Upper lobe of left lung (tissue), 6 donors: ENCODE measurements at regions not wholly inside any gene's neighbourhood (a gene's known extent, or its start where the extent isn't known, plus 50 kb on each side); places are given as distances from the start of the nearest gene placed in this dataset.

Source experiments
- ATAC-seq, 2 donors: fragments of 200-7000 bp; cut with Tn5 transposase; one replicate each; pipeline ENCODE4 v1.9.1; 2022; ENCODE audit warnings: mild to moderate bottlenecking in 2 of 2, moderate library complexity in 2 of 2; ENCODE audit not compliant: low FRiP score in 2 of 2
- DNase-seq, 2 donors: peaks; one replicate each; pipeline ENCODE4 v3.0.0-alpha.2; 2019 to 2020
- H3K27ac ChIP-seq, 4 donors: fragments of 200-600 bp; sonication (generic); one replicate each; pipeline ENCODE4 v1.5.1; 2016 to 2019
- H3K27me3 ChIP-seq, 4 donors: fragments of 200-600 bp; sonication (generic); one replicate each; pipeline ENCODE4 v1.5.1; 2017 to 2019
- H3K36me3 ChIP-seq, 4 donors: fragments of 200-600 bp; sonication (generic); one replicate each; pipeline ENCODE4 v1.5.1; 2016 to 2019
- H3K4me1 ChIP-seq, 4 donors: fragments of 200-600 bp; sonication (generic); one replicate each; pipeline ENCODE4 v1.5.1; 2018 to 2019
- H3K4me3 ChIP-seq, 4 donors: fragments of 200-600 bp; sonication (generic); one replicate each; pipeline ENCODE4 v1.5.1; 2017 to 2019; ENCODE audit warnings: mild to moderate bottlenecking in 2 of 4, moderate library complexity in 1 of 4
- H3K9me3 ChIP-seq, 4 donors: fragments of 200-600 bp; sonication (generic); one replicate each; pipeline ENCODE4 v1.5.1; 2018 to 2019
- CTCF ChIP-seq, 6 experiments: fragments of 450-650 bp in 4 of 6; fragments of 200-600 bp in 2 of 6; sonication (generic) in 2 of 6; IDR thresholded peaks; one replicate each; pipeline ENCODE4 v1.5.1; 2016 to 2019; ENCODE audit warnings: antibody characterized with exemption in 6 of 6
- EP300 ChIP-seq, 4 donors: sonication (generic); formaldehyde crosslinking; IDR thresholded peaks; one replicate each; pipeline ENCODE4 v1.5.1; 2017; ENCODE audit warnings: antibody characterized with exemption in 4 of 4, control low read depth in 2 of 4
- POLR2A ChIP-seq, 4 donors: fragments of 450-650 bp; IDR thresholded peaks; one replicate each; pipeline ENCODE4 v1.5.1; 2016 to 2017; ENCODE audit warnings: antibody characterized with exemption in 4 of 4, mild to moderate bottlenecking in 2 of 4
- POLR2AphosphoS5 ChIP-seq, 2 donors: sonication (generic); formaldehyde crosslinking; IDR thresholded peaks; one replicate each; pipeline ENCODE4 v1.5.1; 2017; ENCODE audit warnings: antibody characterized with exemption in 2 of 2
- WGBS, 2 donors: methylation state at CpG; one replicate each; pipeline ENCODE4 v1.1.5; 2017 to 2018; 5-methylcytosine and 5-hydroxymethylcytosine counted together
- donor health status: DM: no; HTN: no; CAD: no; lungs with moderate emphysema.
- donor health status: DM: no; HTN: yes; CAD: no; lungs with severe emphysema.

- H3K9me3 ChIP-seq, result no peaks in the 10 kb centered on the region
- H3K27me3 ChIP-seq, result no peaks in the 10 kb centered on the region
- TF ChIP-seq CTCF (IDR thresholded peaks at IDR 0.05) (no peak), POLR2AphosphoS5 (IDR thresholded peaks at IDR 0.05) (no peak), POLR2A (IDR thresholded peaks at IDR 0.05) (no peak), EP300 (IDR thresholded peaks at IDR 0.05) (no peak)
- no peaks in the 10 kb centered on the region for H3K36me3 ChIP-seq
- no peaks in the 10 kb centered on the region for H3K4me1 ChIP-seq
- DNase-seq, result no peak
- no peak overlapping the region for H3K27ac ChIP-seq
- 79 to 91% methylated on average over 2 of the region's 2 CpGs for WGBS, 2 donors
- no peak overlapping the region for H3K4me3 ChIP-seq
- ATAC-seq, result no peak
Measured at GRCh38 chr13:72174549-72174948, 307.5 kb upstream of the DACH1 start.

DNA sequence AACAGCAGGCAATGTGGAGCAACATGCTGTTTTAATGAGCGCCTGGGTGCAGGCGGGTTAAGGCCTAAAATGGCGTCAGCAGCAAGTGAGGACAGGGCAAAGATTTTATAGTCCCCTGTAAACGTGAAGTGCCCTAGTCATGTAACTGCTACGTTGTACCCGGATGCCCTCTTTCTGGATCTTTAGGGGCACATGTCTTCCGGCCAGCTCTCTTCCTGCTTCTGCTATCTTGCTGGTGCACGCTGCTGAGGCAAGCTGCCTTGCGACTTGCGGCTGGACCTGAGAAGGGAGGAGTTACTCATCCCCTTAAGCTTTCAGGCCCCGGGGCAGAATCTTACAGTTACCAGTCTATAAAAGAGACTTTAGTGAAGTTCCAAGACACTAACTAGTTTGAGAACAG is 303.6 kb upstream of the DACH1 start:
- WGBS, 2 donors, result 92 to 97% methylated on average over 11 of the region's 11 CpGs
- no peak overlapping the region for H3K4me3 ChIP-seq
- DNase-seq, result no peak
- H3K9me3 ChIP-seq, result no peaks in the 10 kb centered on the region
- H3K27ac ChIP-seq, result no peak overlapping the region
- H3K4me1 ChIP-seq, result no peaks in the 10 kb centered on the region
- no peaks in the 10 kb centered on the region for H3K27me3 ChIP-seq
- ATAC-seq, result no peak
- no peaks in the 10 kb centered on the region for H3K36me3 ChIP-seq
- no peak for TF ChIP-seq POLR2A (IDR thresholded peaks at IDR 0.05)
- no peak for TF ChIP-seq EP300 (IDR thresholded peaks at IDR 0.05)
- no peak for TF ChIP-seq CTCF (IDR thresholded peaks at IDR 0.05)
- no peak for TF ChIP-seq POLR2AphosphoS5 (IDR thresholded peaks at IDR 0.05)

GRCh38 chr13:72168126-72168855 is 301.3 kb upstream of the DACH1 start:
- H3K4me1 ChIP-seq, result no peaks in the 10 kb centered on the region
- DNase-seq, result no peak
- no peaks in the 10 kb centered on the region for H3K27me3 ChIP-seq
- no peak overlapping the region for H3K27ac ChIP-seq
- no peak for ATAC-seq
- no peaks in the 10 kb centered on the region for H3K36me3 ChIP-seq
- TF ChIP-seq POLR2A (IDR thresholded peaks at IDR 0.05), result no peak
- no peak for TF ChIP-seq CTCF (IDR thresholded peaks at IDR 0.05)
- no peak for TF ChIP-seq EP300 (IDR thresholded peaks at IDR 0.05)
- no peak for TF ChIP-seq POLR2AphosphoS5 (IDR thresholded peaks at IDR 0.05)
- H3K9me3 ChIP-seq, result no peaks in the 10 kb centered on the region
- no peak overlapping the region for H3K4me3 ChIP-seq
- 64 to 79% methylated on average over 8 of the region's 8 CpGs for WGBS, 2 donors

- Histone ChIP-seq H3K9me3 (no peaks in the 10 kb centered on the region), H3K36me3 (no peaks in the 10 kb centered on the region), H3K27me3 (no peaks in the 10 kb centered on the region), H3K4me3 (no peak overlapping the region), H3K4me1 (no peaks in the 10 kb centered on the region), H3K27ac (no peak overlapping the region)
- TF ChIP-seq POLR2A (IDR thresholded peaks at IDR 0.05) (no peak), EP300 (IDR thresholded peaks at IDR 0.05) (no peak), POLR2AphosphoS5 (IDR thresholded peaks at IDR 0.05) (no peak), CTCF (IDR thresholded peaks at IDR 0.05) (no peak)
- ATAC-seq, result no peak
- 56 to 63% methylated on average over 2 of the region's 2 CpGs for WGBS, 2 donors
- DNase-seq, result no peak
Measured at GRCh38 chr13:72166102-72166650, 299.2 kb upstream of the DACH1 start.

GRCh38 chr13:72165276-72165675 is 298.3 kb upstream of the DACH1 start:
- no peaks in the 10 kb centered on the region for H3K36me3 ChIP-seq
- DNase-seq, result no peak
- WGBS, 2 donors, result 93 to 98% methylated on average over 1 of the region's 1 CpG
- no peaks in the 10 kb centered on the region for H3K27me3 ChIP-seq
- H3K4me1 ChIP-seq, result no peaks in the 10 kb centered on the region
- ATAC-seq, result no peak
- TF ChIP-seq POLR2AphosphoS5 (IDR thresholded peaks at IDR 0.05) (no peak), POLR2A (IDR thresholded peaks at IDR 0.05) (no peak), CTCF (IDR thresholded peaks at IDR 0.05) (no peak), EP300 (IDR thresholded peaks at IDR 0.05) (no peak)
- H3K27ac ChIP-seq, result no peak overlapping the region
- no peak overlapping the region for H3K4me3 ChIP-seq
- no peaks in the 10 kb centered on the region for H3K9me3 ChIP-seq
